ENCODE measurements at regions not wholly inside any gene's neighbourhood (a gene's known extent, or its start where the extent isn't known, plus 50 kb on each side); places are given as distances from the start of the nearest gene placed in this dataset.

DNA sequence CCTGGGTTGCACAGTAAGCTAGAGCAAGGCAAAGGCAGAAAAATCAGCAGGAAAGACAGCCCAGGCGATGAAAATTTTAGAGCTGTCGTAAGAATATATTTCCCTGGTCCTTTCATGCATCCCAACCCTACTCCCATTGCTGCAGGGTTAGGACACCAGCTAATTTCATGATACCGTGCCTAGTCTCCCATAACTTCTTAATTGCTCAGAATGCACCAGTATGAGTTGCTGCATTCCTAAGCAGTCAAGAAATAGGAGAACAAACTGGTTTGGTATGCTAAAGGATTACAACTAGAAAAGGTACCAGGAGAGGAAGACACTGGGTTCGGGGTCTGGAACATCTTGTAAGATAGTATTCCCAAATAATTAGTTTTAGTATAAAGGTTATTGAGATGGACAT, 269.4 kb upstream of the NRXN1 start:
- TF ChIP-seq, protein P1, sequence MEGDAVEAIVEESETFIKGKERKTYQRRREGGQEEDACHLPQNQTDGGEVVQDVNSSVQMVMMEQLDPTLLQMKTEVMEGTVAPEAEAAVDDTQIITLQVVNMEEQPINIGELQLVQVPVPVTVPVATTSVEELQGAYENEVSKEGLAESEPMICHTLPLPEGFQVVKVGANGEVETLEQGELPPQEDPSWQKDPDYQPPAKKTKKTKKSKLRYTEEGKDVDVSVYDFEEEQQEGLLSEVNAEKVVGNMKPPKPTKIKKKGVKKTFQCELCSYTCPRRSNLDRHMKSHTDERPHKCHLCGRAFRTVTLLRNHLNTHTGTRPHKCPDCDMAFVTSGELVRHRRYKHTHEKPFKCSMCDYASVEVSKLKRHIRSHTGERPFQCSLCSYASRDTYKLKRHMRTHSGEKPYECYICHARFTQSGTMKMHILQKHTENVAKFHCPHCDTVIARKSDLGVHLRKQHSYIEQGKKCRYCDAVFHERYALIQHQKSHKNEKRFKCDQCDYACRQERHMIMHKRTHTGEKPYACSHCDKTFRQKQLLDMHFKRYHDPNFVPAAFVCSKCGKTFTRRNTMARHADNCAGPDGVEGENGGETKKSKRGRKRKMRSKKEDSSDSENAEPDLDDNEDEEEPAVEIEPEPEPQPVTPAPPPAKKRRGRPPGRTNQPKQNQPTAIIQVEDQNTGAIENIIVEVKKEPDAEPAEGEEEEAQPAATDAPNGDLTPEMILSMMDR (IDR thresholded peaks at IDR 0.05), result no peak
- no peak for TF ChIP-seq POLR2A (IDR thresholded peaks at IDR 0.05)
